Mesodermal cell (in vitro differentiated cells): ENCODE measurements at regions not wholly inside any gene's neighbourhood (a gene's known extent, or its start where the extent isn't known, plus 50 kb on each side); places are given as distances from the start of the nearest gene placed in this dataset.
"Not testable (repeated sequence)": the region's sequence is repeated elsewhere in the genome, so short reads cannot be mapped to it uniquely, and the experiment has no call there.

Experiments used
- H3K27ac ChIP-seq: 2 replicates; pipeline ENCODE4 v1.7.0; 2013; ENCODE audit warnings: mild to moderate bottlenecking, low read depth, low read length, moderate library complexity; ENCODE audit not compliant: severe bottlenecking
- H3K36me3 ChIP-seq: 2 replicates; pipeline ENCODE4 v1.7.1; 2013; ENCODE audit warnings: mild to moderate bottlenecking, low read length, moderate library complexity; ENCODE audit not compliant: control insufficient read depth, insufficient read depth
- H3K4me1 ChIP-seq: one replicate; pipeline ENCODE4 v1.7.1; 2013; ENCODE audit warnings: mild to moderate bottlenecking, low read length; ENCODE audit not compliant: insufficient read depth, control insufficient read depth, poor library complexity, severe bottlenecking
- H3K4me3 ChIP-seq: 2 replicates; pipeline ENCODE4 v1.7.0; 2013; ENCODE audit warnings: low read length, control low read depth, mild to moderate bottlenecking; ENCODE audit not compliant: insufficient read depth, poor library complexity, severe bottlenecking; ENCODE audit errors: extremely low read depth
- H3K9me3 ChIP-seq: 2 replicates; pipeline ENCODE4 v1.7.1; 2013; ENCODE audit warnings: mild to moderate bottlenecking, low read length, moderate library complexity; ENCODE audit not compliant: control insufficient read depth
- WGBS, 2 experiments: methylation state at CpG; one replicate each; pipeline ENCODE4 v1.1.5; 2013; ENCODE audit warnings: missing lambda C conversion rate in 2 of 2; ENCODE audit not compliant: insufficient coverage in 2 of 2; 5-methylcytosine and 5-hydroxymethylcytosine counted together

- no CpG with 5 or more reads among the region's 1 CpG for WGBS, 2 experiments
- Histone ChIP-seq H3K4me3 (no peak overlapping the region), H3K9me3 (no peaks in the 10 kb centered on the region), H3K27ac (no peak overlapping the region), H3K36me3 (no peaks in the 10 kb centered on the region), H3K4me1 (no peaks in the 10 kb centered on the region)
These were observed 1024.6 kb downstream of the EFNA5 start for GRCh38 chr5:106646106-106646505.

- Histone ChIP-seq H3K27ac (no peak overlapping the region), H3K4me3 (no peak overlapping the region), H3K36me3 (no peaks in the 10 kb centered on the region), H3K4me1 (no peaks in the 10 kb centered on the region), H3K9me3 (no peaks in the 10 kb centered on the region)
- 82 to 100% methylated on average over 1 of the region's 1 CpG for WGBS, 2 experiments
These were observed 1030.2 kb downstream of the EFNA5 start for GRCh38 chr5:106640511-106640910.

- H3K4me3 ChIP-seq: no peak overlapping the region
- H3K9me3 ChIP-seq: no peaks in the 10 kb centered on the region
- H3K36me3 ChIP-seq: no peaks in the 10 kb centered on the region
- H3K27ac ChIP-seq: no peak overlapping the region
- WGBS, 2 experiments: no CpG with 5 or more reads among the region's 2 CpGs
- no peaks in the 10 kb centered on the region for H3K4me1 ChIP-seq
These were observed 1031.2 kb downstream of the EFNA5 start for GRCh38 chr5:106639488-106639887.

- Histone ChIP-seq H3K4me1 (no peaks in the 10 kb centered on the region), H3K4me3 (no peak overlapping the region), H3K9me3 (no peaks in the 10 kb centered on the region), H3K27ac (no peak overlapping the region), H3K36me3 (no peaks in the 10 kb centered on the region)
- 100% methylated on average over 1 of the region's 2 CpGs; no CpG with 5 or more reads in 1 of the 2 experiments for WGBS, 2 experiments
These were observed 1033.5 kb downstream of the EFNA5 start for GRCh38 chr5:106637275-106637674.

- Histone ChIP-seq H3K36me3 (no peaks in the 10 kb centered on the region), H3K4me1 (no peaks in the 10 kb centered on the region), H3K27ac (no peak overlapping the region), H3K9me3 (no peaks in the 10 kb centered on the region), H3K4me3 (no peak overlapping the region)
- WGBS, 2 experiments: no CpG with 5 or more reads among the region's 2 CpGs
These were observed 1036.4 kb downstream of the EFNA5 start for GRCh38 chr5:106634375-106634774.

GRCh38 chr5:106633825-106634224 is 1036.9 kb downstream of the EFNA5 start:
- no peaks in the 10 kb centered on the region for H3K36me3 ChIP-seq
- no peaks in the 10 kb centered on the region for H3K4me1 ChIP-seq
- H3K9me3 ChIP-seq: no peaks in the 10 kb centered on the region
- no peak overlapping the region for H3K27ac ChIP-seq
- H3K4me3 ChIP-seq: no peak overlapping the region

- H3K9me3 ChIP-seq, H3K4me3 ChIP-seq, H3K27ac ChIP-seq, H3K36me3 ChIP-seq, H3K4me1 ChIP-seq: not testable (repeated sequence)
- 91 to 100% methylated on average over 12 to 15 of the region's 17 CpGs for WGBS, 2 experiments
These were observed 1042.3 kb downstream of the EFNA5 start for GRCh38 chr5:106628456-106628855.

- WGBS, 2 experiments: 88% methylated on average over 1 of the region's 3 CpGs; no CpG with 5 or more reads in 1 of the 2 experiments
These were observed 1060.7 kb downstream of the EFNA5 start for GRCh38 chr5:106610041-106610440.

GRCh38 chr5:106601620-106602019 is 1069.1 kb downstream of the EFNA5 start:
- no peaks in the 10 kb centered on the region for H3K4me1 ChIP-seq
- H3K27ac ChIP-seq: no peak overlapping the region
- no peaks in the 10 kb centered on the region for H3K36me3 ChIP-seq
- 83 to 97% methylated on average over 6 of the region's 6 CpGs for WGBS, 2 experiments
- no peak overlapping the region for H3K4me3 ChIP-seq
- no peaks in the 10 kb centered on the region for H3K9me3 ChIP-seq

More at GRCh38 chr5:106610041-106610440, 1060.7 kb downstream of the EFNA5 start:
- no peaks in the 10 kb centered on the region for H3K9me3 ChIP-seq
- H3K36me3 ChIP-seq: no peaks in the 10 kb centered on the region
- no peak overlapping the region for H3K27ac ChIP-seq
- H3K4me1 ChIP-seq: no peaks in the 10 kb centered on the region
- no peak overlapping the region for H3K4me3 ChIP-seq

- H3K4me3 ChIP-seq: no peak overlapping the region
- no peaks in the 10 kb centered on the region for H3K36me3 ChIP-seq
- 80% methylated on average over 1 of the region's 1 CpG; no CpG with 5 or more reads in 1 of the 2 experiments for WGBS, 2 experiments
- H3K27ac ChIP-seq: no peak overlapping the region
- H3K4me1 ChIP-seq: no peaks in the 10 kb centered on the region
- no peaks in the 10 kb centered on the region for H3K9me3 ChIP-seq
These were observed 1069.9 kb downstream of the EFNA5 start for GRCh38 chr5:106600803-106601202.

GRCh38 chr5:106595864-106596263 is 1074.9 kb downstream of the EFNA5 start:
- no peak overlapping the region for H3K4me3 ChIP-seq
- WGBS, 2 experiments: 80 to 100% methylated on average over 1 to 2 of the region's 2 CpGs
- H3K36me3 ChIP-seq: no peaks in the 10 kb centered on the region
- H3K27ac ChIP-seq: no peak overlapping the region
- H3K9me3 ChIP-seq: no peaks in the 10 kb centered on the region
- no peaks in the 10 kb centered on the region for H3K4me1 ChIP-seq
